GM18511 (cell line): ENCODE measurements at regions not wholly inside any gene's neighbourhood (a gene's known extent, or its start where the extent isn't known, plus 50 kb on each side); places are given as distances from the start of the nearest gene placed in this dataset.
"Not testable (repeated sequence)": the region's sequence is repeated elsewhere in the genome, so short reads cannot be mapped to it uniquely, and the experiment has no call there.

Experiments
- ATAC-seq: cut with Tn5 transposase; IDR thresholded peaks from one replicate; pipeline ENCODE4 v1.9.1; 2021; ENCODE audit warnings: mild to moderate bottlenecking, moderate library complexity; ENCODE audit not compliant: unreplicated experiment

- ATAC-seq = no peak
Measured at GRCh38 chr10:63910806-63911205, 389.6 kb downstream of the REEP3 start.

GRCh38 chr10:63915240-63915639 is 394.0 kb downstream of the REEP3 start:
- ATAC-seq = no peak

- ATAC-seq = no peak
Measured at GRCh38 chr10:63917363-63917762, 396.2 kb downstream of the REEP3 start.

- no peak for ATAC-seq
Measured at GRCh38 chr10:63919575-63920279, 398.5 kb downstream of the REEP3 start.

GRCh38 chr10:63920926-63921325 is 399.7 kb downstream of the REEP3 start:
- no peak for ATAC-seq

- no peak for ATAC-seq
Measured at GRCh38 chr10:63921908-63922467, 400.8 kb downstream of the REEP3 start.

- no peak for ATAC-seq
Measured at GRCh38 chr10:63922468-63923284, 401.5 kb downstream of the REEP3 start.

- no peak for ATAC-seq
Measured at GRCh38 chr10:63929831-63930467, 408.7 kb downstream of the REEP3 start.

GRCh38 chr10:63930584-63930983 is 409.4 kb downstream of the REEP3 start:
- ATAC-seq = no peak

GRCh38 chr10:63935705-63936104 is 414.5 kb downstream of the REEP3 start:
- no peak for ATAC-seq

- no peak for ATAC-seq
Measured at GRCh38 chr10:63940277-63940922, 419.2 kb downstream of the REEP3 start.

- no peak for ATAC-seq
Measured at GRCh38 chr10:63964406-63964805, 443.2 kb downstream of the REEP3 start.

GRCh38 chr10:63965846-63966245 is 444.6 kb downstream of the REEP3 start:
- ATAC-seq = no peak

GRCh38 chr10:63972949-63973827 is 452.0 kb downstream of the REEP3 start:
- no peak for ATAC-seq

GRCh38 chr10:63976538-63976937 is 455.3 kb downstream of the REEP3 start:
- ATAC-seq = peak; percentile 93

GRCh38 chr10:63977329-63977923 is 456.2 kb downstream of the REEP3 start:
- peak; percentile 59 for ATAC-seq

- not testable (repeated sequence) for ATAC-seq
Measured at GRCh38 chr10:63980870-63981269, 459.7 kb downstream of the REEP3 start.

GRCh38 chr10:63984061-63984460 is 462.9 kb downstream of the REEP3 start:
- not testable (repeated sequence) for ATAC-seq

- no peak for ATAC-seq
Measured at GRCh38 chr10:63986536-63986935, 465.3 kb downstream of the REEP3 start.

GRCh38 chr10:63987212-63987611 is 466.0 kb downstream of the REEP3 start:
- no peak for ATAC-seq
